GM19099 (cell line): ENCODE measurements at regions not wholly inside any gene's neighbourhood (a gene's known extent, or its start where the extent isn't known, plus 50 kb on each side); places are given as distances from the start of the nearest gene placed in this dataset.

Experiments
- POLR2A ChIP-seq: IDR thresholded peaks from 3 replicates; pipeline ENCODE4 v1.6.1; 2011; ENCODE audit warnings: low read depth; ENCODE audit not compliant: insufficient read length; ENCODE audit errors: extremely low read depth

GRCh38 chr12:125216756-125217155 lies 151.5 kb downstream of the AACS start:
- no peak for TF ChIP-seq POLR2A

GRCh38 chr12:125217308-125217707 lies 152.1 kb downstream of the AACS start:
- TF ChIP-seq POLR2A, result no peak

GRCh38 chr12:125218952-125219351 lies 153.7 kb downstream of the AACS start:
- no peak for TF ChIP-seq POLR2A

GRCh38 chr12:125220404-125221273 lies 155.4 kb downstream of the AACS start:
- TF ChIP-seq POLR2A, result no peak

GRCh38 chr12:125221602-125222001 lies 156.4 kb downstream of the AACS start:
- no peak for TF ChIP-seq POLR2A

GRCh38 chr12:125222876-125223275 lies 157.6 kb downstream of the AACS start:
- no peak for TF ChIP-seq POLR2A

- no peak for TF ChIP-seq POLR2A
Observed at GRCh38 chr12:125225641-125226040, 160.4 kb downstream of the AACS start.

- TF ChIP-seq POLR2A, result no peak
Observed at GRCh38 chr12:125228519-125229260, 163.5 kb downstream of the AACS start.

- no peak for TF ChIP-seq POLR2A
Observed at GRCh38 chr12:125229878-125230530, 164.8 kb downstream of the AACS start.

GRCh38 chr12:125233319-125233718 lies 168.1 kb downstream of the AACS start:
- TF ChIP-seq POLR2A, result no peak

GRCh38 chr12:125239563-125239962 lies 174.3 kb downstream of the AACS start:
- no peak for TF ChIP-seq POLR2A

GRCh38 chr12:125240717-125241116 lies 175.5 kb downstream of the AACS start:
- no peak for TF ChIP-seq POLR2A

GRCh38 chr12:125243811-125244210 lies 178.6 kb downstream of the AACS start:
- TF ChIP-seq POLR2A, result no peak

GRCh38 chr12:125244338-125244737 lies 179.1 kb downstream of the AACS start:
- TF ChIP-seq POLR2A, result no peak
